GM23248 (cell line): ENCODE measurements at regions not wholly inside any gene's neighbourhood (a gene's known extent, or its start where the extent isn't known, plus 50 kb on each side); places are given as distances from the start of the nearest gene placed in this dataset.

Source experiments
- DNase-seq: peaks from one replicate; pipeline ENCODE4 v3.0.0-alpha.2; 2015
- H2AFZ ChIP-seq: fragments of 200-600 bp; sonication (generic); 2 replicates; pipeline ENCODE4 v1.6.1; 2016; ENCODE audit warnings: antibody characterized with exemption
- H3F3A ChIP-seq: fragments of 200-600 bp; sonication (generic); 2 replicates; pipeline ENCODE4 v1.6.1; 2016; ENCODE audit warnings: mild to moderate bottlenecking, antibody characterized with exemption, mixed run types; ENCODE audit not compliant: insufficient read depth
- H3K27ac ChIP-seq: fragments of 200-600 bp; sonication (generic); 2 replicates; pipeline ENCODE4 v1.5.1; 2016; ENCODE audit warnings: mild to moderate bottlenecking
- H3K27me3 ChIP-seq: fragments of 200-600 bp; sonication (generic); replicated peaks from 2 replicates; pipeline ENCODE4 v1.6.1; 2016; ENCODE audit warnings: mild to moderate bottlenecking; ENCODE audit not compliant: insufficient read depth
- H3K36me3 ChIP-seq: fragments of 200-600 bp; sonication (generic); 2 replicates; pipeline ENCODE4 v1.6.1; 2016; ENCODE audit warnings: low read depth, mild to moderate bottlenecking
- H3K4me1 ChIP-seq: fragments of 200-600 bp; sonication (generic); 2 replicates; pipeline ENCODE4 v1.6.1; 2016; ENCODE audit warnings: mild to moderate bottlenecking; ENCODE audit not compliant: insufficient read depth
- H3K4me2 ChIP-seq: fragments of 200-600 bp; sonication (generic); one replicate; pipeline ENCODE4 v1.6.1; 2016; ENCODE audit warnings: mild to moderate bottlenecking; ENCODE audit not compliant: unreplicated experiment
- H3K4me3 ChIP-seq: fragments of 200-600 bp; sonication (generic); 2 replicates; pipeline ENCODE4 v1.5.1; 2016; ENCODE audit warnings: mild to moderate bottlenecking
- H3K79me2 ChIP-seq: fragments of 200-600 bp; sonication (generic); 2 replicates; pipeline ENCODE4 v1.6.1; 2016; ENCODE audit warnings: mild to moderate bottlenecking; ENCODE audit not compliant: insufficient read depth
- H3K9ac ChIP-seq: fragments of 200-600 bp; sonication (generic); 2 replicates; pipeline ENCODE4 v1.6.1; 2016; ENCODE audit warnings: mild to moderate bottlenecking
- H3K9me2 ChIP-seq: fragments of 200-600 bp; sonication (generic); 2 replicates; pipeline ENCODE4 v1.6.1; 2016; ENCODE audit warnings: mixed run types, mild to moderate bottlenecking, moderate library complexity; ENCODE audit not compliant: insufficient read depth
- H3K9me3 ChIP-seq: fragments of 200-600 bp; sonication (generic); one replicate; pipeline ENCODE4 v1.6.1; 2017; ENCODE audit warnings: low read depth
- H4K20me1 ChIP-seq: fragments of 200-600 bp; sonication (generic); 2 replicates; pipeline ENCODE4 v1.6.0; 2016; ENCODE audit not compliant: insufficient read depth
- EZH2 ChIP-seq: fragments of 200-600 bp; sonication (generic); IDR thresholded peaks from 2 replicates; pipeline ENCODE4 v1.6.1; 2018; ENCODE audit warnings: antibody characterized with exemption, mild to moderate bottlenecking; ENCODE audit not compliant: insufficient read depth, poor library complexity, severe bottlenecking
- EZH2phosphoT487 ChIP-seq: fragments of 200-600 bp; sonication (generic); IDR thresholded peaks from 2 replicates; pipeline ENCODE4 v1.6.1; 2018; ENCODE audit warnings: antibody characterized with exemption, moderate library complexity, mild to moderate bottlenecking, low read depth; ENCODE audit not compliant: insufficient read depth
- whole genome bisulfite sequencing, 2 experiments: methylation state at CpG; one replicate each; pipeline ENCODE4 v1.1.6; 2015 to 2017; ENCODE audit warnings: low lambda C conversion rate in 2 of 2, low coverage in 1 of 2; ENCODE audit errors: missing lambda C conversion rate in 2 of 2; 5-methylcytosine and 5-hydroxymethylcytosine counted together
- in situ Hi-C: fragments of 300-500 bp; cut with MboI; formaldehyde crosslinking; loops from 2 replicates; pipeline ENCODE4 v1.15.0; 2020

DNA sequence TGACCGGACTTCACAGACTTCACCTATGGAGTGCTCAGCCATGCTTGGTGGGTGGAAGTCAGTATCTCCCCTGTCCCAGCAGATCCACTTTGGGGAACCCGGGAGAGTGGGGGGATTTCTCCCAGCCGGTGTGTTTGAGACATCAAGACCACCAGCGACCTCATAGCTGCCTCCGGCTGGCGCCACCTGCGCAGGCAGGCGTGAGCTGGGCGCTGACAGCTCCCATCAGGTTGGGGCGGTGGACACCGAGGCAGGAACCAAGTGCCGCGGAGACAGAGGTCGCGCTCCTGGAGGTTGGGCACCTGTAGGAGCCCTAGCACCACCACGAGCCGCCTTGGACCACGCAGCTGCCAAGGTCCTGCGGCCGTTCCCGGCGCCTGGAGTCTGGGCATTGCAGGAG is 124.0 kb upstream of the LARP1 start:
- H3K4me3 ChIP-seq: no peak overlapping the region
- H3F3A ChIP-seq: peaks cover 7% of the 10 kb centered on the region; the same call in 1 of the 2 replicates
- no peaks in the 10 kb centered on the region for H4K20me1 ChIP-seq
- H3K4me2 ChIP-seq: no peak overlapping the region
- no peaks in the 10 kb centered on the region for H3K27me3 ChIP-seq
- H3K27ac ChIP-seq: no peak overlapping the region
- no peak overlapping the region for H3K9ac ChIP-seq
- TF ChIP-seq EZH2phosphoT487 (no peak), EZH2 (no peak)
- H3K36me3 ChIP-seq: no peaks in the 10 kb centered on the region
- H3K9me3 ChIP-seq: no peaks in the 10 kb centered on the region
- H3K4me1 ChIP-seq: peaks cover 18% of the 10 kb centered on the region
- 96% methylated on average over 22 of the region's 22 CpGs for WGBS, 2 experiments
- H3K9me2 ChIP-seq: no peaks in the 10 kb centered on the region
- in situ Hi-C loops: no loop called here
- DNase-seq: no peak
- no peaks in the 10 kb centered on the region for H3K79me2 ChIP-seq
- no peak overlapping the region for H2AFZ ChIP-seq

DNA sequence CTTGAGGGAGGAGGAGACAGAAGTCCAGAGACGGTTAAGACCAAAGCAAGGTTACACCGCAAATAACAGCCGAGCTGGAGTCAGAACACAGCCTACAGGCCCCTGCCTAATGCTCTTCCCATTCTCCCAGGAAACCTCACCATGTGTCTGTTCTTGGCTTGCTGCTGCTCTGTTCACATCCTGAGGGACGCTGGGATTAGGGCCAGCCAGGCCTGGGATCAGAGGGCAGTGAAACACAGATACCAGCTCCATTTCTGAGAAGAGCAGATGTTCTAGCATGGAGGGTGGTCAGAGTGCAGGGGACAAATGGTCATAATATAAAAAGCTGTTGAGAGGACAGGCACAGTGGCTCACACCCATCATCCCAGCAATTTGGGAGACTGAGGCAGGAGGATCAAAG is 124.8 kb upstream of the LARP1 start:
- no peak for DNase-seq
- no peaks in the 10 kb centered on the region for H3K27me3 ChIP-seq
- peaks cover 7% of the 10 kb centered on the region; the same call in 1 of the 2 replicates for H3F3A ChIP-seq
- no peak overlapping the region for H3K4me2 ChIP-seq
- H3K9me2 ChIP-seq: no peaks in the 10 kb centered on the region
- H3K9me3 ChIP-seq: no peaks in the 10 kb centered on the region
- no peaks in the 10 kb centered on the region for H3K79me2 ChIP-seq
- no peak for TF ChIP-seq EZH2
- no peak for TF ChIP-seq EZH2phosphoT487
- 55 to 65% methylated on average over 4 of the region's 4 CpGs for WGBS, 2 experiments
- H3K27ac ChIP-seq: no peak overlapping the region
- H2AFZ ChIP-seq: no peak overlapping the region
- H3K9ac ChIP-seq: no peak overlapping the region
- no peaks in the 10 kb centered on the region for H3K36me3 ChIP-seq
- H3K4me3 ChIP-seq: no peak overlapping the region
- H3K4me1 ChIP-seq: peaks cover 18% of the 10 kb centered on the region
- no peaks in the 10 kb centered on the region for H4K20me1 ChIP-seq
- in situ Hi-C loops: no loop called here

DNA sequence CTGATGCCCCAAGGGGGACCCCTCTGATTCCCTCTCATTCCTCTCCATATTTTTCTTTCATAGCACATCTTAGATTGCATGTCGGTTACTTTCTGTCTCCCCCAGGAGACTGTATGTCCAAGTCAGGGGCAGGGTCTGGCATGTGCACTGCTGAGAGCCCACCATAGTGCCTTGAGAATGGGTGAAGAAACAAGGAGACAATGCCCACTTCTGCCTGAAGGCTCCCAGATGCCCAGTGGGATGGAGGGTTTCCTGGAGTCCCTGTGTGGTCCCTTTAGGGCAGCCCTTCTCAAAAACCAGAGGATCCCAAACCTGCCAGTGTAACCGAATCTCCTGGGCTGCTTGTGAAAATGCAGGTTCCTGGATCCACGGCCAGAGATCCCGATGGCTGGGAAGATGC is 126.5 kb upstream of the LARP1 start:
- TF ChIP-seq EZH2 (no peak), EZH2phosphoT487 (no peak)
- Histone ChIP-seq H3K36me3 (no peaks in the 10 kb centered on the region), H3K9me2 (no peaks in the 10 kb centered on the region), H3F3A (peaks cover 7% of the 10 kb centered on the region; the same call in 1 of the 2 replicates), H3K9me3 (no peaks in the 10 kb centered on the region), H3K79me2 (no peaks in the 10 kb centered on the region), H4K20me1 (no peaks in the 10 kb centered on the region), H2AFZ (no peak overlapping the region), H3K27me3 (no peaks in the 10 kb centered on the region), H3K9ac (no peak overlapping the region), H3K4me2 (no peak overlapping the region), H3K4me3 (no peak overlapping the region), H3K27ac (no peak overlapping the region), H3K4me1 (peaks cover 18% of the 10 kb centered on the region)
- no peak for DNase-seq
- in situ Hi-C loops: no loop called here
- 55 to 74% methylated on average over 4 of the region's 4 CpGs for WGBS, 2 experiments

DNA sequence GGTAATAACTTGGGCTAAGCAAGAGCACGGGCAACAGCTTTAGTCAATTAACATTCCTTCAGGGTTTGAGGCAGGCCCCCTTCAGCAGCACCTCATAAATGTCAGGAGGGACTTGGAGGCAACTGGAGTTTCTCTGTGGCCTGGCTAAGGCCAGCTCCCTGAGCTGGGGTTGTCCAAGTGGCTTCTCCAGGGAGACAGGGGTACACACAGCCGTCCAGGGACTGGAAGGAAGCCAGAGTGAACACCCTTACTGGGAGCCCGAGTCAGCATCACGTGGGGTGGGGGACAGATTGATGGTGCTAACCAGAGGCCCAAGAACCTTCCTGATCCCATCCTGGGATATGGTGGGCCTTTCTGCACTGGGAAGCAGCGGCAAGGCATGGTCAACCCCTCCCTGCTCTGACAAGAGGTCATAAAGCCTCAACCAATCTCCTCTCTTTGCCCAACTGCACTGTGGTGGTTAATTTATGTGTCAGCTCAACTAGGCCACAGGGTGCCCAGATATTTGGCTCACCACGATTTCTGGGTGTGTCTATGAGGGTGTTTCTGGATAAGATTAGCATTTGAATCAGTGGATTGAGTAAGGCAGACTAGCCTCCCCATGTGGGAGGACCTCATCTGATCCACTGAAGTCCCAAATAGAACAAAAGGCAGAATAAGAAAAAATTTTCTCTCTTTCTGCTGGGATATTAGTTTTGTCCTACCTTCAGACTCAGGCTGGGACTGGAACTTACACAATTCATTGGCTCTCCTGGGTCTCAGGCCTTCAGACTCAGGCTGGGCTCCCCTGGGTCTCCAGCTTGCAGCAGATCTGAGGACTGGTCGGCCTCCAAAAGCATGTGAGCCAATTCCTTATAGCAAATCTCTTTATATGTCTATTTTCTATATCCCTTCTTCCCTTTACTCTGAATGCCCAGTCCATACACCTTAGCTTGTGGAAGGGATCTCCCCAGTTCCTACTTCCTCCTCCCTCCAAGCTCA is 127.2 kb upstream of the LARP1 start:
- Histone ChIP-seq H3K9ac (no peak overlapping the region), H3K79me2 (no peaks in the 10 kb centered on the region), H2AFZ (peak overlapping the region; percentile 16), H3K27me3 (no peaks in the 10 kb centered on the region), H4K20me1 (no peaks in the 10 kb centered on the region), H3K4me1 (peaks cover 18% of the 10 kb centered on the region), H3K9me3 (no peaks in the 10 kb centered on the region), H3K9me2 (no peaks in the 10 kb centered on the region), H3K36me3 (no peaks in the 10 kb centered on the region), H3K27ac (peak overlapping the region; percentile 35; the same call in 1 of the 2 replicates), H3F3A (peaks cover 7% of the 10 kb centered on the region; the same call in 1 of the 2 replicates), H3K4me3 (no peak overlapping the region), H3K4me2 (no peak overlapping the region)
- 5 to 12% methylated on average over 7 of the region's 7 CpGs for WGBS, 2 experiments
- TF ChIP-seq EZH2phosphoT487: no peak
- TF ChIP-seq EZH2: no peak
- in situ Hi-C loops: no loop called here
- DNase-seq: peak; percentile 74
